ENCODE measurements at regions not wholly inside any gene's neighbourhood (a gene's known extent, or its start where the extent isn't known, plus 50 kb on each side); places are given as distances from the start of the nearest gene placed in this dataset.

DNA sequence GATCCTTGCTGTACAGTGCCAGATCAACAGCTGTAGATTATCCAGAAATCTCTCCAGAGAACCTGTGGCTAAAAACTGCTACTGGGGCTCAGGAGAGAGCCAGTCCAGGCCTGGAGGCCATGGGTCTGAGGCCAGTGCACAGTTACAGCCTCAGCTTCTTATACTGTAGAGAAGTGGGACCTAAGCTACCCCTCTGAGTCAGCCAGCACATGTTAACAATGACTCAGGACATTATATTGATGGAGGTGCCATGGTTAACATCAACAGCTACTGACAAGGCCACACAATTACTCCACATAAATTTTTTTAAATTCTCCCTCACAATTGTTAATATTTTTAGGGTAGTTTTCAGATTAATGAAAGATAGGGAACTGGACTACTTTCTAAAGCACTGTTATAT, 138.5 kb downstream of the RBM26 start:
- H3K4me1 Mint-ChIP-seq (ENCODE audit: low read depth, unreplicated experiment): no peaks in the 10 kb centered on the region
- no peak overlapping the region for H3K4me3 Mint-ChIP-seq (ENCODE audit: low read depth, unreplicated experiment)
- no peaks in the 10 kb centered on the region for H3K9me3 Mint-ChIP-seq (ENCODE audit: low read depth, unreplicated experiment)
- H3K27ac Mint-ChIP-seq (ENCODE audit: unreplicated experiment): no peak overlapping the region
- intact Hi-C loops (cut with micrococcal nuclease; ENCODE audit: unreplicated experiment): no loop called here
- DNase-seq: no peak
- no TSS peak for BruUV-seq (replicated peaks)
- no peaks in the 10 kb centered on the region for H3K36me3 Mint-ChIP-seq (ENCODE audit: insufficient read depth, unreplicated experiment)
- CTCF ChIA-PET: no interaction called here
- TF ChIP-seq, protein P1, sequence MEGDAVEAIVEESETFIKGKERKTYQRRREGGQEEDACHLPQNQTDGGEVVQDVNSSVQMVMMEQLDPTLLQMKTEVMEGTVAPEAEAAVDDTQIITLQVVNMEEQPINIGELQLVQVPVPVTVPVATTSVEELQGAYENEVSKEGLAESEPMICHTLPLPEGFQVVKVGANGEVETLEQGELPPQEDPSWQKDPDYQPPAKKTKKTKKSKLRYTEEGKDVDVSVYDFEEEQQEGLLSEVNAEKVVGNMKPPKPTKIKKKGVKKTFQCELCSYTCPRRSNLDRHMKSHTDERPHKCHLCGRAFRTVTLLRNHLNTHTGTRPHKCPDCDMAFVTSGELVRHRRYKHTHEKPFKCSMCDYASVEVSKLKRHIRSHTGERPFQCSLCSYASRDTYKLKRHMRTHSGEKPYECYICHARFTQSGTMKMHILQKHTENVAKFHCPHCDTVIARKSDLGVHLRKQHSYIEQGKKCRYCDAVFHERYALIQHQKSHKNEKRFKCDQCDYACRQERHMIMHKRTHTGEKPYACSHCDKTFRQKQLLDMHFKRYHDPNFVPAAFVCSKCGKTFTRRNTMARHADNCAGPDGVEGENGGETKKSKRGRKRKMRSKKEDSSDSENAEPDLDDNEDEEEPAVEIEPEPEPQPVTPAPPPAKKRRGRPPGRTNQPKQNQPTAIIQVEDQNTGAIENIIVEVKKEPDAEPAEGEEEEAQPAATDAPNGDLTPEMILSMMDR (IDR thresholded peaks at IDR 0.05; ENCODE audit: unreplicated experiment): no peak
- H3K27me3 Mint-ChIP-seq (ENCODE audit: unreplicated experiment): no peaks in the 10 kb centered on the region

DNA sequence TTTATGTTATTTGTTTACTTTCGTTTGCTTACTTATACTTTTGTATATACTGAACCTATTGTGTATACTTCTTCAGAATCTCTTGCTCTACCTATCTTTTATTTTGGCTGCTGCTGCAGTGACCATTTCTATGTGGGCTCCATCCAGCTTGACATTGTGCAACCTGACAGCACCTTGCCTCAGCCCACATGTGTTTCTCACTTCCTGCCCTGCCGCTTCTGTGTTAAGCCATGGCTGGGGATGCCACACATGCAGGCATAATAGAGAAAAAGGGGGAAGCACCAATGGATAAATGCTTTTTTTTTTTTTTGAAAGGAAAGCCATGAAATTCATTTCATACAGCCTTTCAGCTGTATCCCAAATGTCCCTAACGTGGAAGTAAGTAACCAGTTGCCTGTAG, 147.6 kb downstream of the RBM26 start:
- CTCF ChIA-PET: no interaction called here

DNA sequence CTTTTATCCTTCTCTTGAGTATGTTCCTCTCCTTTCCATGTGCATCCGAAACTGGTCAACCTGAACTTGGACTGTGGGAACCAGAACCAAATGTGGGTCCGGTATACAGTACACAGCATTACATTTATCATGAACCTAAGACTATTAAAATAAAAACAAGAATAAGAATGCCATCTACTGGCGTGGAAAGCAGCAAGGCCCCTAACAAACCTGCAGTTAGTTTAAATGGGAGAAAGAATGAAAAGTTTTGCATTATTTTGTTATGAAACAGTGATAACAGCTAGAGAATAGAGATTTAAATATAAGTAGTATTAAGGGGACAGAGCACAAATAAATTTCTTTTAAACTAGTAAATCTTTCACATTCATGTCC, 159.5 kb downstream of the RBM26 start:
- no peak overlapping the region for H3K4me3 Mint-ChIP-seq (ENCODE audit: low read depth, unreplicated experiment)
- H3K9me3 Mint-ChIP-seq (ENCODE audit: low read depth, unreplicated experiment): no peaks in the 10 kb centered on the region
- intact Hi-C loops (cut with micrococcal nuclease; ENCODE audit: unreplicated experiment): no loop called here
- no peak for DNase-seq
- TF ChIP-seq, protein P1 (IDR thresholded peaks at IDR 0.05; ENCODE audit: unreplicated experiment): no peak
- no TSS peak for BruUV-seq (replicated peaks)
- CTCF ChIA-PET: no interaction called here
- no peaks in the 10 kb centered on the region for H3K4me1 Mint-ChIP-seq (ENCODE audit: low read depth, unreplicated experiment)
- H3K36me3 Mint-ChIP-seq (ENCODE audit: insufficient read depth, unreplicated experiment): no peaks in the 10 kb centered on the region
- no peaks in the 10 kb centered on the region for H3K27me3 Mint-ChIP-seq (ENCODE audit: unreplicated experiment)
- H3K27ac Mint-ChIP-seq (ENCODE audit: unreplicated experiment): no peak overlapping the region

More for the DNA sequence above, 147.6 kb downstream of the RBM26 start:
- no peak for DNase-seq
- no peak overlapping the region for H3K4me3 Mint-ChIP-seq (ENCODE audit: low read depth, unreplicated experiment)
- intact Hi-C loops (cut with micrococcal nuclease; ENCODE audit: unreplicated experiment): no loop called here
- no peak overlapping the region for H3K27ac Mint-ChIP-seq (ENCODE audit: unreplicated experiment)
- H3K4me1 Mint-ChIP-seq (ENCODE audit: low read depth, unreplicated experiment): no peaks in the 10 kb centered on the region
- H3K27me3 Mint-ChIP-seq (ENCODE audit: unreplicated experiment): peaks cover 4% of the 10 kb centered on the region
- no peaks in the 10 kb centered on the region for H3K9me3 Mint-ChIP-seq (ENCODE audit: low read depth, unreplicated experiment)
- TF ChIP-seq, protein P1 (IDR thresholded peaks at IDR 0.05; ENCODE audit: unreplicated experiment): no peak
- H3K36me3 Mint-ChIP-seq (ENCODE audit: insufficient read depth, unreplicated experiment): no peaks in the 10 kb centered on the region
- no TSS peak for BruUV-seq (replicated peaks)

DNA sequence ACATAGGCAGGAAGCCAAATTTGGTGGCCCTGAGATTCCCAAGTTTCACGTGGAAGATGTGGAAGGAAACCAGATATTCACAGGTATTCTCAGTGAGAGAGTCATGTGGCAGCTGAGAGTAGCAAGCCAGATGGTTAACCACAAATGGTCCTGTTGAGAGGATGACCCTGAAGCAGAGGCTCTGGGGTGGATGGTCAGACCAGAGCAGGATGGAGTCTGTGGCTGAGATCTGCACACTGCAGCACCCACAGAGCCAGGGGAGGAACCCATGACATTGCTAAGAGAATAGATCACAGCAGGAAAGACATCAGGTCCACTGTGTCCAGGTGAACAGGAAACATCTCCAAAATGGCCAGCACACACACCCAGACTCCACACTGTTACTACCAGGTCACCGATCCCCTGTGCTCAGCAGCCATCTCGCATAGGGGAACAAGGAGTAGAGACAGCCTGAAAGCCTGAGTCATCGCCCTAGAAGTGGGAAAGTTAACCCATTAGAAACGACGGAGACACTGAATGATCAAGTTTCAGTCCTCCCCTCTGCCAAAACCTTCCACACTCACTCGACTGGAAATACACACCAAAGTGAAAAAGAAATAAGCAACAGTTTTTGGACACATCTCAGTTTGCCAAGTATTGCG, 160.0 kb downstream of the RBM26 start:
- CTCF ChIA-PET: no interaction called here
- no peak for DNase-seq
- Mint-ChIP-seq H3K4me1 (ENCODE audit: low read depth, unreplicated experiment) (no peaks in the 10 kb centered on the region), H3K9me3 (ENCODE audit: low read depth, unreplicated experiment) (no peaks in the 10 kb centered on the region), H3K4me3 (ENCODE audit: low read depth, unreplicated experiment) (no peak overlapping the region), H3K27me3 (ENCODE audit: unreplicated experiment) (no peaks in the 10 kb centered on the region), H3K36me3 (ENCODE audit: insufficient read depth, unreplicated experiment) (no peaks in the 10 kb centered on the region), H3K27ac (ENCODE audit: unreplicated experiment) (no peak overlapping the region)
- no TSS peak for BruUV-seq (replicated peaks)
- intact Hi-C loops (cut with micrococcal nuclease; ENCODE audit: unreplicated experiment): no loop called here
- TF ChIP-seq, protein P1 (IDR thresholded peaks at IDR 0.05; ENCODE audit: unreplicated experiment): no peak
